Loucy (cell line): ENCODE measurements at regions not wholly inside any gene's neighbourhood (a gene's known extent, or its start where the extent isn't known, plus 50 kb on each side); places are given as distances from the start of the nearest gene placed in this dataset.
"Not testable (repeated sequence)": the region's sequence is repeated elsewhere in the genome, so short reads cannot be mapped to it uniquely, and the experiment has no call there.

ENCODE experiments used
- EZH2phosphoT487 ChIP-seq: fragments of 200-600 bp; IDR thresholded peaks from 2 replicates; pipeline ENCODE4 v1.6.1; 2018; ENCODE audit warnings: antibody characterized with exemption, mild to moderate bottlenecking, moderate library complexity, borderline replicate concordance
- TF ChIP-seq, protein P1 (sequence below): fragments of 200-600 bp; sonication (generic); conservative IDR thresholded peaks from 2 replicates; pipeline ENCODE4 v1.5.1; 2014; ENCODE audit warnings: mild to moderate bottlenecking, antibody characterized with exemption, low read length

DNA sequence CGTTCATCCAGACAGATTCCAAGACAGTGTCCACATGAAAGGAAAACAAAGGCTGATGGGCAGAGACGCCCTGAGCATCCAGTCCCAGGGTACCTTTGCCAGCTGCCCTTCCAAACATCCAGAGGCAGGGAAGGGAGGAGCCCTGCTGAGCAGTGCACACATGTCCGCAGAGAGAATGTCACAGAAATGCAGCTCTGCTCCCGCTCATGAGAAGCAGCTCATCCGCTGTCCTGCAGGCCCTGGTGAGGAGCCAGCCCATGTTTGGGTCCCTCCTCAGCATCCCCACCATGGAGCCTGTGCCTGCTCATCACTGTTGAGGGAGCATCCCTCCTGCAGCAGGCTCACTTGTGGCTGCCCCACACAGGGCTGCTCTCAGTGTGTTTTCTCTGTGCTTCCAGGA is 484.7 kb downstream of the GOLGA6L6 start:
- TF ChIP-seq, protein P1, sequence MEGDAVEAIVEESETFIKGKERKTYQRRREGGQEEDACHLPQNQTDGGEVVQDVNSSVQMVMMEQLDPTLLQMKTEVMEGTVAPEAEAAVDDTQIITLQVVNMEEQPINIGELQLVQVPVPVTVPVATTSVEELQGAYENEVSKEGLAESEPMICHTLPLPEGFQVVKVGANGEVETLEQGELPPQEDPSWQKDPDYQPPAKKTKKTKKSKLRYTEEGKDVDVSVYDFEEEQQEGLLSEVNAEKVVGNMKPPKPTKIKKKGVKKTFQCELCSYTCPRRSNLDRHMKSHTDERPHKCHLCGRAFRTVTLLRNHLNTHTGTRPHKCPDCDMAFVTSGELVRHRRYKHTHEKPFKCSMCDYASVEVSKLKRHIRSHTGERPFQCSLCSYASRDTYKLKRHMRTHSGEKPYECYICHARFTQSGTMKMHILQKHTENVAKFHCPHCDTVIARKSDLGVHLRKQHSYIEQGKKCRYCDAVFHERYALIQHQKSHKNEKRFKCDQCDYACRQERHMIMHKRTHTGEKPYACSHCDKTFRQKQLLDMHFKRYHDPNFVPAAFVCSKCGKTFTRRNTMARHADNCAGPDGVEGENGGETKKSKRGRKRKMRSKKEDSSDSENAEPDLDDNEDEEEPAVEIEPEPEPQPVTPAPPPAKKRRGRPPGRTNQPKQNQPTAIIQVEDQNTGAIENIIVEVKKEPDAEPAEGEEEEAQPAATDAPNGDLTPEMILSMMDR = not testable (repeated sequence)
- TF ChIP-seq EZH2phosphoT487 = not testable (repeated sequence)
